HepG2 (cell line): ENCODE measurements at regions not wholly inside any gene's neighbourhood (a gene's known extent, or its start where the extent isn't known, plus 50 kb on each side); places are given as distances from the start of the nearest gene placed in this dataset.

Experiments
- ATAC-seq: fragments of 200-7000 bp; cut with Tn5 transposase; 3 replicates; pipeline ENCODE4 v1.9.1; 2020; ENCODE audit warnings: mild to moderate bottlenecking, moderate library complexity
- BruUV-seq: library from RNA; stranded (reverse); fragments of 400-500 nt; replicated peaks from 2 replicates; lab custom pipeline; 2021; lab: Mats Ljungman, UMichigan
- CTCF ChIA-PET: fragments of 300-600 bp; formaldehyde crosslinking; extraction: SDS; loops from one replicate; lab custom pipeline; 2021; ENCODE audit warnings: low total read pairs, inconsistent platforms, low intra/inter-chr PET ratio; lab: Yijun Ruan, JAX
- POLR2A ChIA-PET: fragments of 350-600 bp; sonication (Branson Sonifier 250); formaldehyde crosslinking; loops from one replicate; lab custom pipeline; 2020; ENCODE audit warnings: antibody characterized with exemption, inconsistent platforms; lab: Yijun Ruan, JAX
- DNase-seq: peaks from one replicate; pipeline ENCODE4 v3.0.0-alpha.2; 2015; ENCODE audit warnings: low spot score
- FAIRE-seq: peaks from 3 replicates; lab custom pipeline; 2011; peaks lifted over from hg19 to GRCh38; lab: Jason Lieb, UNC
- H2AFZ ChIP-seq: one replicate; pipeline ENCODE4 v1.6.1; 2011; ENCODE audit warnings: low read length, inconsistent platforms
- H3K27ac ChIP-seq: fragments of 300-600 bp; 3 replicates; pipeline ENCODE4 v1.8.0; 2011; ENCODE audit warnings: mixed run types, mild to moderate bottlenecking, mixed read lengths, low read length, inconsistent platforms; ENCODE audit not compliant: insufficient read depth; ENCODE audit errors: extremely low read length
- H3K27me3 ChIP-seq, 2 experiments: fragments of 200-600 bp in 1 of 2; 2 replicates in 1 of 2; 3 replicates in 1 of 2; pipeline versions ENCODE4 v1.6.0 to v1.8.0; 2011; ENCODE audit warnings: low read length in 2 of 2, mild to moderate bottlenecking in 2 of 2, moderate library complexity in 2 of 2, inconsistent platforms in 1 of 2; ENCODE audit not compliant: insufficient read depth in 2 of 2, control insufficient read depth in 1 of 2
- H3K36me3 ChIP-seq, 2 experiments: fragments of 200-600 bp in 1 of 2; replicated peaks in 1 of 2; 2 replicates in 1 of 2; 3 replicates in 1 of 2; pipeline versions ENCODE4 v1.5.1 to v1.8.0; 2011; ENCODE audit warnings: low read length in 2 of 2, inconsistent platforms in 1 of 2; ENCODE audit not compliant: insufficient read depth in 2 of 2, control insufficient read depth in 1 of 2
- H3K4me1 ChIP-seq: 2 replicates; pipeline ENCODE4 v1.5.1; 2012; ENCODE audit warnings: low read length, inconsistent platforms; ENCODE audit not compliant: insufficient read depth
- H3K4me2 ChIP-seq: 2 replicates; pipeline ENCODE4 v1.6.0; 2011; ENCODE audit warnings: low read depth, low read length, inconsistent platforms
- H3K4me3 ChIP-seq, 3 experiments: fragments of 200-600 bp in 1 of 3; sonication (generic), shearing (Covaris generic) in 1 of 3; replicated peaks in 1 of 3; 2 replicates each; pipeline ENCODE4 v1.5.1; 2011 to 2016; ENCODE audit warnings: low read length in 3 of 3, inconsistent platforms in 2 of 3, low read depth in 2 of 3, mild to moderate bottlenecking in 2 of 3, control low read depth in 1 of 3, mixed read lengths in 1 of 3; ENCODE audit not compliant: insufficient read depth in 1 of 3
- H3K79me2 ChIP-seq: one replicate; pipeline ENCODE4 v1.6.1; 2011; ENCODE audit warnings: low read length, inconsistent platforms; ENCODE audit not compliant: insufficient read depth
- H3K9ac ChIP-seq: 2 replicates; pipeline ENCODE4 v1.6.0; 2011; ENCODE audit warnings: mild to moderate bottlenecking, low read depth, low read length, inconsistent platforms; ENCODE audit not compliant: insufficient read depth
- H3K9me3 ChIP-seq: 2 replicates; pipeline ENCODE4 v1.5.1; 2012; ENCODE audit warnings: mild to moderate bottlenecking, low read length
- H4K20me1 ChIP-seq: 2 replicates; pipeline ENCODE4 v1.6.0; 2011; ENCODE audit warnings: inconsistent platforms, mild to moderate bottlenecking, low read length, moderate library complexity; ENCODE audit not compliant: insufficient read depth
- ATAD3A ChIP-seq: sonication (generic); formaldehyde crosslinking; IDR thresholded peaks from 2 replicates; pipeline ENCODE4 v1.4.0; 2020; ENCODE audit warnings: missing genetic modification reagents
- BRCA1 ChIP-seq: sonication (generic); formaldehyde crosslinking; IDR thresholded peaks from 2 replicates; pipeline ENCODE4 v1.4.0; 2020; ENCODE audit warnings: missing genetic modification reagents
- FOSL2 ChIP-seq: sonication (generic); formaldehyde crosslinking; IDR thresholded peaks from 2 replicates; pipeline ENCODE4 v1.4.0; 2020; ENCODE audit warnings: missing genetic modification reagents
- HIC2 ChIP-seq: sonication (generic); formaldehyde crosslinking; IDR thresholded peaks from 2 replicates; pipeline ENCODE4 v1.9.0; 2022; ENCODE audit warnings: low read depth, missing genetic modification reagents
- KLF15 ChIP-seq: sonication (generic); formaldehyde crosslinking; IDR thresholded peaks from 2 replicates; pipeline ENCODE4 v1.8.1; 2023; ENCODE audit warnings: borderline replicate concordance, mild to moderate bottlenecking, inconsistent platforms, missing genetic modification reagents, mixed read lengths
- NKX3-1 ChIP-seq: sonication (generic); formaldehyde crosslinking; IDR thresholded peaks from 2 replicates; pipeline ENCODE4 v1.5.0; 2020; ENCODE audit warnings: missing genetic modification reagents
- SMYD3 ChIP-seq: sonication (generic); formaldehyde crosslinking; IDR thresholded peaks from 2 replicates; pipeline ENCODE4 v1.8.1; 2023; ENCODE audit warnings: mild to moderate bottlenecking, missing genetic modification reagents
- STAG1 ChIP-seq: sonication (generic); formaldehyde crosslinking; IDR thresholded peaks from 2 replicates; pipeline ENCODE4 v1.4.0; 2020; ENCODE audit warnings: missing genetic modification reagents
- ZNF562 ChIP-seq: sonication (generic); formaldehyde crosslinking; IDR thresholded peaks from 2 replicates; pipeline ENCODE4 v1.8.0; 2022; ENCODE audit warnings: missing genetic modification reagents, borderline replicate concordance
- ZNF615 ChIP-seq: sonication (generic); formaldehyde crosslinking; IDR thresholded peaks from 2 replicates; pipeline ENCODE4 v1.5.0; 2020; ENCODE audit warnings: mild to moderate bottlenecking, missing genetic modification reagents, borderline replicate concordance
- ZNF879 ChIP-seq: sonication (generic); formaldehyde crosslinking; IDR thresholded peaks from 2 replicates; pipeline ENCODE4 v1.8.1; 2023; ENCODE audit warnings: missing genetic modification reagents
- WGBS: methylation state at CpG from one replicate; pipeline ENCODE4 v1.1.6; 2017; ENCODE audit warnings: low lambda C conversion rate; 5-methylcytosine and 5-hydroxymethylcytosine counted together
- in situ Hi-C: cut with HindIII; loops from 2 replicates; pipeline ENCODE4 v1.10.0; 2017; ENCODE audit warnings: low pct_unique_long_range_greater_than_20kb; ENCODE audit not compliant: extremely low pct_ligation_motif_present
- intact Hi-C: fragments of 100-400 bp; cut with micrococcal nuclease; formaldehyde crosslinking; loops from one replicate; pipeline ENCODE4 v1.10.0; 2022; ENCODE audit not compliant: unreplicated experiment
- TF ChIP-seq, protein P1 (sequence below): sonication (generic); formaldehyde crosslinking; IDR thresholded peaks from 2 replicates; pipeline ENCODE4 v1.4.0; 2020; ENCODE audit warnings: mild to moderate bottlenecking, missing genetic modification reagents

DNA sequence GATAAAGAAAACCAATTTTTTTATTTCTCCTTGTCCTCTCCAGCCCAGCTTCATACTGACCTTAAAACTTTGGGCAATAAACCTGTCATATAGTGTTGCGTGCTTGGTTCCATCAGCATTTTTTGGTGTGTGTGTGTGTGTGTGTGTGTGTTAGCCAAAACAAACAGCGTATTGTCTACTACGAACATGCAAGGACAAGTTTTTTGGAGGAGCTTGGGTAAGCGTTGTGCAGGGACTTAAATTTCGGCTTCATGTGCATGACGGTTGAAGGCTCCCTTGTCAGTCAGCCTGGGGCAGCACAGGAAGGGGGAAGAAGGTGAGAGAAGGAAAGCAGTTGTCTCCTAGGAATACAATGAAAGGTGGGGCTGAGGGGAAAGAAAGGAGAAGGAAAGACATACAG, 62.0 kb upstream of the PAX1 start:
- 10% methylated on average over 6 of the region's 6 CpGs for WGBS
- H3K4me2 ChIP-seq: no peak overlapping the region
- FAIRE-seq (no peak), ATAC-seq (no peak)
- H3K9ac ChIP-seq: no peak overlapping the region
- H3K27ac ChIP-seq: no peak overlapping the region
- ChIA-PET CTCF (no interaction called here), POLR2A (no interaction called here)
- in situ Hi-C loops (loop anchor here (5.0 kb wide), 1 partner anchor 464 kb away; no protein-coding TSS in a partner anchor), intact Hi-C loops (loop anchor here (5.0 kb wide), 1 partner anchor 464 kb away; no protein-coding TSS in a partner anchor)
- no peaks in the 10 kb centered on the region for H3K36me3 ChIP-seq
- H4K20me1 ChIP-seq: no peaks in the 10 kb centered on the region
- peaks cover 6% of the 10 kb centered on the region; the same call in 1 of the 2 replicates for H3K9me3 ChIP-seq
- no TSS peak for BruUV-seq
- no peaks in the 10 kb centered on the region for H3K79me2 ChIP-seq
- H3K4me3 ChIP-seq: no peak overlapping the region
- H3K4me1 ChIP-seq: no peaks in the 10 kb centered on the region
- no peak for TF ChIP-seq SMYD3 (CRISPR knock-in tag)
- no peak for TF ChIP-seq ZNF615 (CRISPR knock-in tag)
- no peak for TF ChIP-seq BRCA1 (CRISPR knock-in tag)
- TF ChIP-seq, all 625 proteins: peak for 0
- peaks cover 0 to 5% of the 10 kb centered on the region in 2 experiments; a peak in 1 of 5 replicates for H3K27me3 ChIP-seq
- no peak overlapping the region for H2AFZ ChIP-seq
- DNase-seq: no peak

GRCh38 chr20:21640556-21640955, 64.9 kb upstream of the PAX1 start:
- POLR2A ChIA-PET: no interaction called here
- no peaks in the 10 kb centered on the region for H3K79me2 ChIP-seq
- ATAC-seq (peak; percentile 94), DNase-seq (peak; percentile 44), FAIRE-seq (peak; percentile 74)
- H3K4me1 ChIP-seq: no peaks in the 10 kb centered on the region
- H3K9me3 ChIP-seq: no peaks in the 10 kb centered on the region
- H4K20me1 ChIP-seq: peaks cover 4% of the 10 kb centered on the region; the same call in 1 of the 2 replicates
- no peak overlapping the region for H2AFZ ChIP-seq
- no TSS peak for BruUV-seq
- H3K9ac ChIP-seq: no peak overlapping the region
- no peak overlapping the region for H3K27ac ChIP-seq
- H3K4me2 ChIP-seq: no peak overlapping the region
- intact Hi-C loops: loop anchor here (2.0 to 5.0 kb wide), 2 partner anchors 467 to 672 kb away; no protein-coding TSS in a partner anchor
- CTCF ChIA-PET: no interaction called here
- 3% methylated on average over 4 of the region's 4 CpGs for WGBS
- peaks cover 0 to 9% of the 10 kb centered on the region in 2 experiments; a peak in 1 of 5 replicates for H3K27me3 ChIP-seq
- in situ Hi-C loops: loop anchor here (5.0 kb wide), 1 partner anchor 467 kb away; no protein-coding TSS in a partner anchor
- H3K36me3 ChIP-seq: no peaks in the 10 kb centered on the region
- H3K4me3 ChIP-seq: no peak overlapping the region
- no peak for TF ChIP-seq NKX3-1 (CRISPR knock-in tag)
- peak; percentile 69 for TF ChIP-seq STAG1 (CRISPR knock-in tag)
- no peak for TF ChIP-seq HIC2 (CRISPR knock-in tag)
- TF ChIP-seq KLF15: no peak
- no peak for TF ChIP-seq ZNF879 (CRISPR knock-in tag)
- TF ChIP-seq ATAD3A (CRISPR knock-in tag): no peak
- TF ChIP-seq, protein P1, sequence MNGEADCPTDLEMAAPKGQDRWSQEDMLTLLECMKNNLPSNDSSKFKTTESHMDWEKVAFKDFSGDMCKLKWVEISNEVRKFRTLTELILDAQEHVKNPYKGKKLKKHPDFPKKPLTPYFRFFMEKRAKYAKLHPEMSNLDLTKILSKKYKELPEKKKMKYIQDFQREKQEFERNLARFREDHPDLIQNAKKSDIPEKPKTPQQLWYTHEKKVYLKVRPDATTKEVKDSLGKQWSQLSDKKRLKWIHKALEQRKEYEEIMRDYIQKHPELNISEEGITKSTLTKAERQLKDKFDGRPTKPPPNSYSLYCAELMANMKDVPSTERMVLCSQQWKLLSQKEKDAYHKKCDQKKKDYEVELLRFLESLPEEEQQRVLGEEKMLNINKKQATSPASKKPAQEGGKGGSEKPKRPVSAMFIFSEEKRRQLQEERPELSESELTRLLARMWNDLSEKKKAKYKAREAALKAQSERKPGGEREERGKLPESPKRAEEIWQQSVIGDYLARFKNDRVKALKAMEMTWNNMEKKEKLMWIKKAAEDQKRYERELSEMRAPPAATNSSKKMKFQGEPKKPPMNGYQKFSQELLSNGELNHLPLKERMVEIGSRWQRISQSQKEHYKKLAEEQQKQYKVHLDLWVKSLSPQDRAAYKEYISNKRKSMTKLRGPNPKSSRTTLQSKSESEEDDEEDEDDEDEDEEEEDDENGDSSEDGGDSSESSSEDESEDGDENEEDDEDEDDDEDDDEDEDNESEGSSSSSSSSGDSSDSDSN (CRISPR knock-in tag): no peak
- TF ChIP-seq ZNF562 (CRISPR knock-in tag): no peak
- TF ChIP-seq FOSL2 (CRISPR knock-in tag): no peak
